22Rv1 (cell line): ENCODE measurements at regions not wholly inside any gene's neighbourhood (a gene's known extent, or its start where the extent isn't known, plus 50 kb on each side); places are given as distances from the start of the nearest gene placed in this dataset.

ENCODE experiments used
- ZFX ChIP-seq: fragments of 450-650 bp; IDR thresholded peaks from 2 replicates; pipeline ENCODE4 v1.6.1; 2017; ENCODE audit warnings: antibody characterized with exemption, borderline replicate concordance
- TF ChIP-seq, protein P1 (sequence below): fragments of 450-650 bp; IDR thresholded peaks from 2 replicates; pipeline ENCODE4 v1.5.1; 2017; ENCODE audit warnings: mild to moderate bottlenecking

DNA sequence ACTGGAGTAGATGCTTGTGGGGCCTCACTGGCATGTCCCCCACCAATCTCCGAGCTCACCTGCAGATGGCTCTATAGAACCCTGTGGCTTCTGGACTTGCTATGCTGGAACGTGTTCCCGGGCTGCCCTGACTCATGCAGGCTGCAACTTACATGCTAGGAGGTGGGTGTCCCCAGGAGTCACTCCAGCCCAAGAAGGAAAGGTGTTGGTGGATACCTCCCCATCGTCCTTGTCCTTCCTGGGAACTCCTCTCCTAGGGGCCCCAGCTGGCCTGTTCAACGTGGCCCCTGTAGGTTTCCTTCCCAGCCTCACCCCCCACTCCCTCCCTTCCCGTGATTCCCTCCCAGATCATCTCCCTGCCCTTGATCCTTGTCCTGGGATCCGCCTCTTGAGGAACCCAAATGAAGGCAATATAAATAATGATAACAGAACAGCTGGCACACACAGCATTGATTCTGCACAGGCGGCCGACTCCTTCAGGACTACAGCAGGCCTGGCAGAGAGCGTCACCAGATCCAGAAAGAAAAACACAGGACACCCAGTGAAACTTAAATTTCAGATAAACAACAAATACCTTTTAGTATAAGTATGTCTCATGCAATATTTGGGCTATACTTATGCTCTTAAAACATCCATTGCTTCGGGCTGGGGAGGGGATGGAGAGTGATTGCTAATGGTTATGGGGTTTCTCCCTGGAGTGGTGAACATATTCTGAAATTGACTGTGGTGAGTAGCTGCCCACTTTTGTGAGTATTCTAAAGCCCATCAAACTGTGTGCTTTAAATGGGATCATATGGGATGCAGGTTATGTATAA, 221.1 kb upstream of the GSE1 start:
- TF ChIP-seq, protein P1, sequence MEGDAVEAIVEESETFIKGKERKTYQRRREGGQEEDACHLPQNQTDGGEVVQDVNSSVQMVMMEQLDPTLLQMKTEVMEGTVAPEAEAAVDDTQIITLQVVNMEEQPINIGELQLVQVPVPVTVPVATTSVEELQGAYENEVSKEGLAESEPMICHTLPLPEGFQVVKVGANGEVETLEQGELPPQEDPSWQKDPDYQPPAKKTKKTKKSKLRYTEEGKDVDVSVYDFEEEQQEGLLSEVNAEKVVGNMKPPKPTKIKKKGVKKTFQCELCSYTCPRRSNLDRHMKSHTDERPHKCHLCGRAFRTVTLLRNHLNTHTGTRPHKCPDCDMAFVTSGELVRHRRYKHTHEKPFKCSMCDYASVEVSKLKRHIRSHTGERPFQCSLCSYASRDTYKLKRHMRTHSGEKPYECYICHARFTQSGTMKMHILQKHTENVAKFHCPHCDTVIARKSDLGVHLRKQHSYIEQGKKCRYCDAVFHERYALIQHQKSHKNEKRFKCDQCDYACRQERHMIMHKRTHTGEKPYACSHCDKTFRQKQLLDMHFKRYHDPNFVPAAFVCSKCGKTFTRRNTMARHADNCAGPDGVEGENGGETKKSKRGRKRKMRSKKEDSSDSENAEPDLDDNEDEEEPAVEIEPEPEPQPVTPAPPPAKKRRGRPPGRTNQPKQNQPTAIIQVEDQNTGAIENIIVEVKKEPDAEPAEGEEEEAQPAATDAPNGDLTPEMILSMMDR: no peak
- no peak for TF ChIP-seq ZFX
